ENCODE measurements at regions not wholly inside any gene's neighbourhood (a gene's known extent, or its start where the extent isn't known, plus 50 kb on each side); places are given as distances from the start of the nearest gene placed in this dataset.

- peaks cover 32% of the 10 kb centered on the region for H3K4me1 Mint-ChIP-seq (ENCODE audit: insufficient read depth, unreplicated experiment)
- intact Hi-C loops (cut with micrococcal nuclease), result loop anchor here (1.0 to 10.0 kb wide), 5 partner anchors 160 to 672 kb away; partner anchors contain the start of gene IRX3
- DNase-seq (ENCODE audit: unreplicated experiment), result peak; percentile 94
- TF ChIP-seq CTCF (IDR thresholded peaks at IDR 0.05; ENCODE audit: unreplicated experiment), result no peak
- H3K9me3 Mint-ChIP-seq (ENCODE audit: unreplicated experiment), result no peaks in the 10 kb centered on the region
- no TSS peak for BruUV-seq (replicated peaks)
- POLR2A ChIA-PET, result interaction anchor here (0.5 to 5.1 kb wide), 26 partner anchors 16 to 678 kb away, joined by 3 to 73 read pairs (median 4); partner anchors contain the start of genes IRX3 and IRX5
- H3K27me3 Mint-ChIP-seq (ENCODE audit: insufficient read depth, unreplicated experiment), result no peaks in the 10 kb centered on the region
- peak overlapping the region; percentile 56 for H3K4me3 Mint-ChIP-seq (ENCODE audit: unreplicated experiment)
- H3K36me3 Mint-ChIP-seq (ENCODE audit: insufficient read depth, unreplicated experiment), result no peaks in the 10 kb centered on the region
- CTCF ChIA-PET, result interaction anchor here (0.7 to 1.4 kb wide), 12 partner anchors 17 to 371 kb away, joined by 3 to 7 read pairs (median 4); no protein-coding TSS in a partner anchor
- H3K27ac Mint-ChIP-seq (ENCODE audit: low read depth, unreplicated experiment), result peak overlapping the region; percentile 94
Observed at GRCh38 chr16:54446639-54447038, 160.1 kb upstream of the IRX3 start.

- ChIA-PET CTCF (interaction anchor here (1.2 to 1.5 kb wide), 2 partner anchors 18 to 189 kb away, joined by 4 read pairs; no protein-coding TSS in a partner anchor), POLR2A (interaction anchor here (0.6 to 5.1 kb wide), 11 partner anchors 16 to 502 kb away, joined by 3 to 73 read pairs (median 4); partner anchors contain the start of genes IRX3 and IRX5)
- intact Hi-C loops (cut with micrococcal nuclease), result loop anchor here (5.0 to 10.0 kb wide), 3 partner anchors 190 to 670 kb away; no protein-coding TSS in a partner anchor
- H3K27ac Mint-ChIP-seq (ENCODE audit: low read depth, unreplicated experiment), result peak overlapping the region; percentile 94
- no peaks in the 10 kb centered on the region for H3K9me3 Mint-ChIP-seq (ENCODE audit: unreplicated experiment)
- no peak for DNase-seq (ENCODE audit: unreplicated experiment)
- H3K36me3 Mint-ChIP-seq (ENCODE audit: insufficient read depth, unreplicated experiment), result no peaks in the 10 kb centered on the region
- TF ChIP-seq CTCF (IDR thresholded peaks at IDR 0.05; ENCODE audit: unreplicated experiment), result no peak
- H3K27me3 Mint-ChIP-seq (ENCODE audit: insufficient read depth, unreplicated experiment), result peaks cover 4% of the 10 kb centered on the region
- no peak overlapping the region for H3K4me3 Mint-ChIP-seq (ENCODE audit: unreplicated experiment)
- BruUV-seq (replicated peaks), result no TSS peak
- H3K4me1 Mint-ChIP-seq (ENCODE audit: insufficient read depth, unreplicated experiment), result peaks cover 32% of the 10 kb centered on the region
Observed at GRCh38 chr16:54444851-54445458, 158.4 kb upstream of the IRX3 start.

GRCh38 chr16:54443839-54444238, 157.3 kb upstream of the IRX3 start:
- BruUV-seq (replicated peaks), result no TSS peak
- ChIA-PET POLR2A (interaction anchor here (0.7 to 1.8 kb wide), 8 partner anchors 12 to 482 kb away, joined by 3 to 5 read pairs (median 4); partner anchors contain the start of gene IRX3), CTCF (interaction anchor here (0.6 to 1.5 kb wide), 4 partner anchors 10 to 190 kb away, joined by 3 to 4 read pairs (median 3); no protein-coding TSS in a partner anchor)
- Mint-ChIP-seq H3K36me3 (ENCODE audit: insufficient read depth, unreplicated experiment) (no peaks in the 10 kb centered on the region), H3K9me3 (ENCODE audit: unreplicated experiment) (no peaks in the 10 kb centered on the region), H3K4me1 (ENCODE audit: insufficient read depth, unreplicated experiment) (peaks cover 32% of the 10 kb centered on the region), H3K27me3 (ENCODE audit: insufficient read depth, unreplicated experiment) (peaks cover 15% of the 10 kb centered on the region), H3K4me3 (ENCODE audit: unreplicated experiment) (no peak overlapping the region), H3K27ac (ENCODE audit: low read depth, unreplicated experiment) (no peak overlapping the region)
- TF ChIP-seq CTCF (IDR thresholded peaks at IDR 0.05; ENCODE audit: unreplicated experiment), result no peak
- intact Hi-C loops (cut with micrococcal nuclease), result loop anchor here (10.0 kb wide), 2 partner anchors 191 to 669 kb away; no protein-coding TSS in a partner anchor
- DNase-seq (ENCODE audit: unreplicated experiment), result no peak

GRCh38 chr16:54443352-54443751, 156.8 kb upstream of the IRX3 start:
- intact Hi-C loops (cut with micrococcal nuclease), result loop anchor here (10.0 kb wide), 2 partner anchors 191 to 669 kb away; no protein-coding TSS in a partner anchor
- BruUV-seq (replicated peaks), result no TSS peak
- Mint-ChIP-seq H3K4me3 (ENCODE audit: unreplicated experiment) (no peak overlapping the region), H3K36me3 (ENCODE audit: insufficient read depth, unreplicated experiment) (no peaks in the 10 kb centered on the region), H3K9me3 (ENCODE audit: unreplicated experiment) (no peaks in the 10 kb centered on the region), H3K4me1 (ENCODE audit: insufficient read depth, unreplicated experiment) (peaks cover 29% of the 10 kb centered on the region), H3K27me3 (ENCODE audit: insufficient read depth, unreplicated experiment) (peaks cover 20% of the 10 kb centered on the region), H3K27ac (ENCODE audit: low read depth, unreplicated experiment) (no peak overlapping the region)
- ChIA-PET CTCF (interaction anchor here (0.5 to 1.5 kb wide), 4 partner anchors 10 to 853 kb away, joined by 3 to 4 read pairs (median 3); no protein-coding TSS in a partner anchor), POLR2A (interaction anchor here (0.7 to 1.8 kb wide), 7 partner anchors 12 to 483 kb away, joined by 3 to 5 read pairs (median 4); partner anchors contain the start of gene IRX3)
- DNase-seq (ENCODE audit: unreplicated experiment), result peak; percentile 14
- no peak for TF ChIP-seq CTCF (IDR thresholded peaks at IDR 0.05; ENCODE audit: unreplicated experiment)
